ENCODE measurements at regions not wholly inside any gene's neighbourhood (a gene's known extent, or its start where the extent isn't known, plus 50 kb on each side); places are given as distances from the start of the nearest gene placed in this dataset.

GRCh38 chr13:104898484-104898883 is 1637.0 kb downstream of the EFNB2 start:
- TF ChIP-seq CTCF (conservative IDR thresholded peaks at IDR 0.05 in 1 of 2, IDR thresholded peaks at IDR 0.05 in 1 of 2; ENCODE audit: low read depth in 1 of 2, low read length in 2 of 2), result no peak
- TF ChIP-seq EZH2 (IDR thresholded peaks at IDR 0.05; ENCODE audit: low read length, missing control alignments), result no peak
